ENCODE measurements at regions not wholly inside any gene's neighbourhood (a gene's known extent, or its start where the extent isn't known, plus 50 kb on each side); places are given as distances from the start of the nearest gene placed in this dataset.

GRCh38 chr3:42024591-42025351 lies 62.9 kb upstream of the ULK4 start:
- Histone ChIP-seq H3K27ac (peak overlapping the region; percentile 51 to 69), H3K4me3 (no peak overlapping the region), H3K9me3 (no peaks in the 10 kb centered on the region), H3K27me3 (replicated peaks; ENCODE audit: insufficient read depth) (no peaks in the 10 kb centered on the region), H3K4me1 (replicated peaks) (no peaks in the 10 kb centered on the region), H3K36me3 (no peaks in the 10 kb centered on the region)
- WGBS: 14% methylated on average over 10 of the region's 10 CpGs
- intact Hi-C loops (cut with DNase I): no loop called here
- DNase-seq (ENCODE audit: low spot score): no peak
- TF ChIP-seq CTCF (IDR thresholded peaks at IDR 0.05): no peak
- no peak for TF ChIP-seq POLR2A (IDR thresholded peaks at IDR 0.05)
- no peak for TF ChIP-seq POLR2AphosphoS5 (IDR thresholded peaks at IDR 0.05)

GRCh38 chr3:42023380-42023779 lies 61.5 kb upstream of the ULK4 start:
- Histone ChIP-seq H3K36me3 (no peaks in the 10 kb centered on the region), H3K27me3 (replicated peaks; ENCODE audit: insufficient read depth) (no peaks in the 10 kb centered on the region), H3K9me3 (no peaks in the 10 kb centered on the region), H3K27ac (no peak overlapping the region), H3K4me3 (no peak overlapping the region), H3K4me1 (replicated peaks) (no peaks in the 10 kb centered on the region)
- 93% methylated on average over 8 of the region's 8 CpGs for WGBS
- DNase-seq (ENCODE audit: low spot score): no peak
- intact Hi-C loops (cut with DNase I): no loop called here
- TF ChIP-seq POLR2AphosphoS5 (IDR thresholded peaks at IDR 0.05) (no peak), CTCF (IDR thresholded peaks at IDR 0.05) (no peak), POLR2A (IDR thresholded peaks at IDR 0.05) (no peak)

- Histone ChIP-seq H3K27me3 (replicated peaks; ENCODE audit: insufficient read depth) (no peaks in the 10 kb centered on the region), H3K4me1 (replicated peaks) (no peaks in the 10 kb centered on the region), H3K36me3 (no peaks in the 10 kb centered on the region), H3K4me3 (no peak overlapping the region), H3K27ac (no peak overlapping the region), H3K9me3 (no peaks in the 10 kb centered on the region)
- no peak for DNase-seq (ENCODE audit: low spot score)
- intact Hi-C loops (cut with DNase I): no loop called here
- WGBS: 80% methylated on average over 7 of the region's 7 CpGs
- TF ChIP-seq CTCF (IDR thresholded peaks at IDR 0.05) (no peak), POLR2AphosphoS5 (IDR thresholded peaks at IDR 0.05) (no peak), POLR2A (IDR thresholded peaks at IDR 0.05) (no peak)
Measured at GRCh38 chr3:42022355-42022754, 60.5 kb upstream of the ULK4 start.

- H3K27me3 ChIP-seq (replicated peaks; ENCODE audit: insufficient read depth): no peaks in the 10 kb centered on the region
- DNase-seq (ENCODE audit: low spot score): no peak
- H3K9me3 ChIP-seq: no peaks in the 10 kb centered on the region
- H3K4me1 ChIP-seq (replicated peaks): no peaks in the 10 kb centered on the region
- intact Hi-C loops (cut with DNase I): no loop called here
- TF ChIP-seq POLR2AphosphoS5 (IDR thresholded peaks at IDR 0.05) (no peak), CTCF (IDR thresholded peaks at IDR 0.05) (no peak), POLR2A (IDR thresholded peaks at IDR 0.05) (no peak)
- no peak overlapping the region for H3K27ac ChIP-seq
- H3K4me3 ChIP-seq: no peak overlapping the region
- WGBS: 45% methylated on average over 2 of the region's 2 CpGs
- no peaks in the 10 kb centered on the region for H3K36me3 ChIP-seq
Measured at GRCh38 chr3:42020684-42021307, 58.9 kb upstream of the ULK4 start.

GRCh38 chr3:42019953-42020260 lies 58.0 kb upstream of the ULK4 start:
- Histone ChIP-seq H3K36me3 (no peaks in the 10 kb centered on the region), H3K4me3 (no peak overlapping the region), H3K27ac (no peak overlapping the region), H3K27me3 (replicated peaks; ENCODE audit: insufficient read depth) (no peaks in the 10 kb centered on the region), H3K4me1 (replicated peaks) (no peaks in the 10 kb centered on the region), H3K9me3 (no peaks in the 10 kb centered on the region)
- intact Hi-C loops (cut with DNase I): loop anchor here (10.0 kb wide), 1 partner anchor 125 kb away; no protein-coding TSS in a partner anchor
- 90% methylated on average over 5 of the region's 5 CpGs for WGBS
- DNase-seq (ENCODE audit: low spot score): no peak
- TF ChIP-seq POLR2AphosphoS5 (IDR thresholded peaks at IDR 0.05): no peak
- TF ChIP-seq POLR2A (IDR thresholded peaks at IDR 0.05): no peak
- no peak for TF ChIP-seq CTCF (IDR thresholded peaks at IDR 0.05)

All from prostate gland (tissue), 2 donors.